ENCODE measurements at regions not wholly inside any gene's neighbourhood (a gene's known extent, or its start where the extent isn't known, plus 50 kb on each side); places are given as distances from the start of the nearest gene placed in this dataset.

- H3K36me3 ChIP-seq (ENCODE audit: control insufficient read depth, insufficient read depth, low read length): no peaks in the 10 kb centered on the region
- no peak for DNase-seq (ENCODE audit: low read depth)
- no peaks in the 10 kb centered on the region for H3K27me3 ChIP-seq (ENCODE audit: control insufficient read depth, insufficient read depth, low read length)
- ChIA-PET CTCF (interaction anchor here (0.6 to 1.8 kb wide), 3 partner anchors 17 to 40 kb away, joined by 3 to 4 read pairs (median 3); no protein-coding TSS in a partner anchor), POLR2A (no interaction called here)
- no peak overlapping the region for H3K4me3 ChIP-seq (ENCODE audit: low read depth, low read length)
- no peak for TF ChIP-seq CTCF (IDR thresholded peaks at IDR 0.05; ENCODE audit: insufficient read depth, low read depth, low read length)
Observed at GRCh38 chr5:143931476-143931875, 119.5 kb downstream of the HMHB1 start.

GRCh38 chr5:143931986-143932385 is 120.0 kb downstream of the HMHB1 start:
- Histone ChIP-seq H3K36me3 (ENCODE audit: control insufficient read depth, insufficient read depth, low read length) (no peaks in the 10 kb centered on the region), H3K4me3 (ENCODE audit: low read depth, low read length) (no peak overlapping the region), H3K27me3 (ENCODE audit: control insufficient read depth, insufficient read depth, low read length) (no peaks in the 10 kb centered on the region)
- no peak for DNase-seq (ENCODE audit: low read depth)
- ChIA-PET POLR2A (no interaction called here), CTCF (interaction anchor here (0.6 to 1.8 kb wide), 3 partner anchors 17 to 39 kb away, joined by 3 to 4 read pairs (median 3); no protein-coding TSS in a partner anchor)
- no peak for TF ChIP-seq CTCF (IDR thresholded peaks at IDR 0.05; ENCODE audit: insufficient read depth, low read depth, low read length)

- Histone ChIP-seq H3K36me3 (ENCODE audit: control insufficient read depth, insufficient read depth, low read length) (no peaks in the 10 kb centered on the region), H3K27me3 (ENCODE audit: control insufficient read depth, insufficient read depth, low read length) (no peaks in the 10 kb centered on the region), H3K4me3 (ENCODE audit: low read depth, low read length) (no peak overlapping the region)
- TF ChIP-seq CTCF (IDR thresholded peaks at IDR 0.05; ENCODE audit: insufficient read depth, low read depth, low read length): no peak
- no peak for DNase-seq (ENCODE audit: low read depth)
- POLR2A ChIA-PET: no interaction called here
- CTCF ChIA-PET: interaction anchor here (1.3 kb wide), 1 partner anchor 33 kb away, joined by 3 read pairs; no protein-coding TSS in a partner anchor
Observed at GRCh38 chr5:143932584-143932983, 120.6 kb downstream of the HMHB1 start.

- no peak for DNase-seq (ENCODE audit: low read depth)
- ChIA-PET CTCF (no interaction called here), POLR2A (no interaction called here)
- no peak overlapping the region for H3K4me3 ChIP-seq (ENCODE audit: low read depth, low read length)
- no peaks in the 10 kb centered on the region for H3K27me3 ChIP-seq (ENCODE audit: control insufficient read depth, insufficient read depth, low read length)
- TF ChIP-seq CTCF (IDR thresholded peaks at IDR 0.05; ENCODE audit: insufficient read depth, low read depth, low read length): no peak
- no peaks in the 10 kb centered on the region for H3K36me3 ChIP-seq (ENCODE audit: control insufficient read depth, insufficient read depth, low read length)
Observed at GRCh38 chr5:143933451-143933850, 121.5 kb downstream of the HMHB1 start.

GRCh38 chr5:143934821-143935220 is 122.9 kb downstream of the HMHB1 start:
- no peaks in the 10 kb centered on the region for H3K27me3 ChIP-seq (ENCODE audit: control insufficient read depth, insufficient read depth, low read length)
- no peak for TF ChIP-seq CTCF (IDR thresholded peaks at IDR 0.05; ENCODE audit: insufficient read depth, low read depth, low read length)
- no peak overlapping the region for H3K4me3 ChIP-seq (ENCODE audit: low read depth, low read length)
- CTCF ChIA-PET: no interaction called here
- POLR2A ChIA-PET: no interaction called here
- H3K36me3 ChIP-seq (ENCODE audit: control insufficient read depth, insufficient read depth, low read length): no peaks in the 10 kb centered on the region
- DNase-seq (ENCODE audit: low read depth): no peak
